HCT116 (cell line): ENCODE measurements at regions not wholly inside any gene's neighbourhood (a gene's known extent, or its start where the extent isn't known, plus 50 kb on each side); places are given as distances from the start of the nearest gene placed in this dataset.

ENCODE experiments used
- ATAC-seq: fragments of 200-7000 bp; cut with Tn5 transposase; 2 replicates; pipeline ENCODE4 v1.9.1; 2020; ENCODE audit warnings: mild to moderate bottlenecking, moderate library complexity
- BruUV-seq: library from RNA; stranded (reverse); fragments of 400-500 nt; replicated peaks from 2 replicates; lab custom pipeline; 2021; lab: Mats Ljungman, UMichigan
- CTCF ChIA-PET: fragments of 300-600 bp; sonication (Branson Sonifier 250); formaldehyde crosslinking; loops from one replicate; lab custom pipeline; 2021; ENCODE audit warnings: antibody characterized with exemption; lab: Charles Lee
- POLR2A ChIA-PET: fragments of 300-600, 350-600 bp; sonication (Branson Sonifier 250); formaldehyde crosslinking; loops from one replicate; lab custom pipeline; 2021; ENCODE audit warnings: antibody characterized with exemption; lab: Charles Lee
- RAD21 ChIA-PET, 2 experiments: fragments of 300-600 bp; sonication (Branson Sonifier 250); formaldehyde crosslinking; loops; one replicate each; lab custom pipeline; 2023; ENCODE audit warnings: low total read pairs in 2 of 2; ENCODE audit not compliant: uncharacterized antibody in 2 of 2, unreplicated experiment in 2 of 2, low non-redundant PET in 1 of 2; lab: Charles Lee
- DNase-seq: peaks from one replicate; pipeline ENCODE4 v3.0.0-alpha.2; 2010; ENCODE audit warnings: low read depth, low spot score
- H2AFZ ChIP-seq: fragments of 200-600 bp; shearing (Covaris generic), sonication (generic); 2 replicates; pipeline ENCODE4 v1.6.1; 2017; ENCODE audit warnings: low read depth, mixed run types, mixed read lengths, antibody characterized with exemption, low read length; ENCODE audit not compliant: poor library complexity, severe bottlenecking
- H3K27ac ChIP-seq: 2 replicates; pipeline ENCODE4 v1.5.1; 2012; ENCODE audit warnings: low read depth, low read length
- H3K27me3 ChIP-seq: fragments of 200-600 bp; sonication (generic); 2 replicates; pipeline ENCODE4 v1.6.1; 2016; ENCODE audit warnings: mixed run types, low read length, mixed read lengths; ENCODE audit not compliant: insufficient read depth
- H3K36me3 ChIP-seq, 2 experiments: fragments of 200-500 bp in 1 of 2; fragments of 200-600 bp in 1 of 2; sonication (Bioruptor generic) in 1 of 2; sonication (generic) in 1 of 2; 2 replicates each; pipeline versions ENCODE4 v1.5.1 to v1.6.1; 2014 to 2016; ENCODE audit warnings: low read length in 2 of 2, inconsistent platforms in 1 of 2, mixed read lengths in 1 of 2, mixed run types in 1 of 2; ENCODE audit not compliant: insufficient read depth in 2 of 2, control insufficient read depth in 1 of 2
- H3K4me1 ChIP-seq, 2 experiments: fragments of 200-600 bp in 1 of 2; sonication (generic) in 1 of 2; 2 replicates each; pipeline versions ENCODE4 v1.5.1 to v1.6.1; 2012 to 2017; ENCODE audit warnings: low read length in 2 of 2, inconsistent platforms in 1 of 2, mild to moderate bottlenecking in 1 of 2, mixed read lengths in 1 of 2, mixed run types in 1 of 2, moderate library complexity in 1 of 2; ENCODE audit not compliant: insufficient read depth in 2 of 2, control insufficient read depth in 1 of 2
- H3K4me2 ChIP-seq: fragments of 200-600 bp; sonication (generic); 2 replicates; pipeline ENCODE4 v1.6.1; 2017; ENCODE audit warnings: mixed run types, low read length, mixed read lengths
- H3K4me3 ChIP-seq, 2 experiments: fragments of 200-600 bp in 1 of 2; sonication (generic) in 1 of 2; replicated peaks in 1 of 2; 2 replicates each; pipeline ENCODE4 v1.5.1; 2011 to 2016; ENCODE audit warnings: low read length in 2 of 2, control low read depth in 1 of 2, low read depth in 1 of 2, mild to moderate bottlenecking in 1 of 2, mixed read lengths in 1 of 2, mixed run types in 1 of 2
- H3K79me2 ChIP-seq: fragments of 200-600 bp; sonication (generic); 2 replicates; pipeline ENCODE4 v1.6.1; 2017; ENCODE audit warnings: mild to moderate bottlenecking, mixed run types, low read length, moderate library complexity, mixed read lengths; ENCODE audit not compliant: insufficient read depth
- H3K9ac ChIP-seq: fragments of 200-600 bp; sonication (generic); 2 replicates; pipeline ENCODE4 v1.6.1; 2016; ENCODE audit warnings: low read length, mixed read lengths
- H3K9me2 ChIP-seq: fragments of 200-600 bp; sonication (generic), shearing (Covaris generic); 2 replicates; pipeline ENCODE4 v1.6.1; 2017; ENCODE audit warnings: mixed run types, mild to moderate bottlenecking, moderate library complexity; ENCODE audit not compliant: insufficient read depth
- H3K9me3 ChIP-seq, 2 experiments: fragments of 200-500 bp in 1 of 2; fragments of 200-600 bp in 1 of 2; sonication (Bioruptor generic) in 1 of 2; sonication (generic) in 1 of 2; 2 replicates each; pipeline ENCODE4 v1.6.1; 2014 to 2017; ENCODE audit warnings: low read length in 2 of 2, mixed read lengths in 2 of 2, inconsistent platforms in 1 of 2, low read depth in 1 of 2, mild to moderate bottlenecking in 1 of 2, mixed run types in 1 of 2, moderate library complexity in 1 of 2; ENCODE audit not compliant: control insufficient read depth in 1 of 2, insufficient read depth in 1 of 2
- H4K20me1 ChIP-seq: fragments of 200-600 bp; sonication (generic), shearing (Covaris generic); 2 replicates; pipeline ENCODE4 v1.6.1; 2017; ENCODE audit warnings: mixed run types, mild to moderate bottlenecking, moderate library complexity; ENCODE audit not compliant: insufficient read depth
- CBX3 ChIP-seq: IDR thresholded peaks from 2 replicates; pipeline ENCODE4 v1.6.1; 2012; ENCODE audit warnings: low read depth
- ELF1 ChIP-seq: IDR thresholded peaks from 2 replicates; pipeline ENCODE4 v1.6.1; 2012; ENCODE audit warnings: low read depth, borderline replicate concordance
- EZH2 ChIP-seq: fragments of 200-600 bp; sonication (generic); IDR thresholded peaks from 2 replicates; pipeline ENCODE4 v1.6.1; 2017; ENCODE audit warnings: antibody characterized with exemption, mixed run types
- EZH2phosphoT487 ChIP-seq: fragments of 200-600 bp; IDR thresholded peaks from 2 replicates; pipeline ENCODE4 v1.6.1; 2018; ENCODE audit warnings: antibody characterized with exemption, borderline replicate concordance
- FOSL1 ChIP-seq: IDR thresholded peaks from 2 replicates; pipeline ENCODE4 v1.6.1; 2012; ENCODE audit warnings: low read depth
- JUND ChIP-seq: IDR thresholded peaks from 2 replicates; pipeline ENCODE4 v1.6.1; 2012
- POLR2AphosphoS5 ChIP-seq: IDR thresholded peaks from 2 replicates; pipeline ENCODE4 v1.6.1; 2011; ENCODE audit warnings: mild to moderate bottlenecking, low read depth, low read length, moderate library complexity
- RAD21 ChIP-seq: IDR thresholded peaks from 2 replicates; pipeline ENCODE4 v1.6.1; 2012; ENCODE audit warnings: low read depth, mild to moderate bottlenecking
- REST ChIP-seq: IDR thresholded peaks from 2 replicates; pipeline ENCODE4 v1.6.1; 2012; ENCODE audit warnings: low read depth
- SIN3A ChIP-seq: IDR thresholded peaks from 2 replicates; pipeline ENCODE4 v1.6.1; 2012; ENCODE audit warnings: low read depth
- SRF ChIP-seq: IDR thresholded peaks from 2 replicates; pipeline ENCODE4 v1.6.1; 2012; ENCODE audit warnings: low read depth
- ZBTB33 ChIP-seq: IDR thresholded peaks from 2 replicates; pipeline ENCODE4 v1.6.1; 2011; ENCODE audit warnings: mild to moderate bottlenecking, low read length, moderate library complexity; ENCODE audit not compliant: insufficient replicate concordance; ENCODE audit errors: extremely low read depth
- ZNF274 ChIP-seq: fragments of 200-500 bp; sonication (Bioruptor generic); IDR thresholded peaks from 2 replicates; pipeline ENCODE4 v1.6.1; 2014; ENCODE audit warnings: mild to moderate bottlenecking, low read depth, low read length, inconsistent platforms
- intact Hi-C: fragments of 100-400 bp; cut with micrococcal nuclease; formaldehyde crosslinking; loops from 2 replicates; pipeline ENCODE4 v1.10.0; 2022
- TF ChIP-seq, protein P1 (sequence below), 3 experiments: fragments of 200-600 bp in 1 of 3; sonication (generic) in 1 of 3; IDR thresholded peaks in 2 of 3; conservative IDR thresholded peaks in 1 of 3; 2 replicates each; pipeline ENCODE4 v1.5.1; 2012 to 2017; ENCODE audit warnings: low read depth in 2 of 3, low read length in 2 of 3, antibody characterized with exemption in 1 of 3, borderline replicate concordance in 1 of 3, control low read depth in 1 of 3, mild to moderate bottlenecking in 1 of 3, mixed read lengths in 1 of 3, mixed run types in 1 of 3, moderate library complexity in 1 of 3; ENCODE audit not compliant: insufficient read depth in 1 of 3

DNA sequence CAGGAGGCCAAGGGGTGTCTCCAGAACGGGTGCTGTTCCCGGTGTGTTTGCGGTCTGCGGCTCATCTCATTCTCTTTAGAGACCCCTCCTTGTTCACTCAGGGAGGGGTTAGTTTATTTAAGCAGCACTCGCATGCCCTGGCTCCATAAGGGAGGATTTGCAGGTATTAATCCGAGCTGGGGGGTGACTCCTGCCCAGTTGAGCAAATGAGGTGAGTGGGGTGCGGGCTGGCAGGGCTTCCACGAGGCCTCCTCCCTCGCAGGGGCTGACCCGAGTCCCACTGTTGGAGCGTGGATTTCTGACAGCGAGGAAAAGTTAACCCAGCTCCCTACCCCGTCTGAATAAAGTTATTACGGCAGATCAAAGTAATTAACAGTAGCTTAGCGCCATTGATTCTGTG lies 371.8 kb upstream of the SALL3 start:
- Histone ChIP-seq H3K9me2 (no peaks in the 10 kb centered on the region), H3K79me2 (no peaks in the 10 kb centered on the region), H3K4me2 (no peak overlapping the region), H3K4me3 (no peak overlapping the region), H3K27ac (no peak overlapping the region), H3K9ac (no peak overlapping the region), H3K9me3 (peaks cover 0 to 3% of the 10 kb centered on the region in 2 experiments; a peak in 2 of 4 replicates), H2AFZ (no peak overlapping the region), H3K36me3 (no peaks in the 10 kb centered on the region), H4K20me1 (no peaks in the 10 kb centered on the region), H3K4me1 (no peaks in the 10 kb centered on the region), H3K27me3 (no peaks in the 10 kb centered on the region)
- TF ChIP-seq POLR2AphosphoS5 (no peak), REST (no peak), JUND (no peak), ELF1 (no peak), SRF (no peak), EZH2 (no peak), ZNF274 (no peak), SIN3A (no peak), ZBTB33 (no peak), FOSL1 (no peak), CBX3 (no peak), RAD21 (no peak), EZH2phosphoT487 (no peak)
- TF ChIP-seq, protein P1, sequence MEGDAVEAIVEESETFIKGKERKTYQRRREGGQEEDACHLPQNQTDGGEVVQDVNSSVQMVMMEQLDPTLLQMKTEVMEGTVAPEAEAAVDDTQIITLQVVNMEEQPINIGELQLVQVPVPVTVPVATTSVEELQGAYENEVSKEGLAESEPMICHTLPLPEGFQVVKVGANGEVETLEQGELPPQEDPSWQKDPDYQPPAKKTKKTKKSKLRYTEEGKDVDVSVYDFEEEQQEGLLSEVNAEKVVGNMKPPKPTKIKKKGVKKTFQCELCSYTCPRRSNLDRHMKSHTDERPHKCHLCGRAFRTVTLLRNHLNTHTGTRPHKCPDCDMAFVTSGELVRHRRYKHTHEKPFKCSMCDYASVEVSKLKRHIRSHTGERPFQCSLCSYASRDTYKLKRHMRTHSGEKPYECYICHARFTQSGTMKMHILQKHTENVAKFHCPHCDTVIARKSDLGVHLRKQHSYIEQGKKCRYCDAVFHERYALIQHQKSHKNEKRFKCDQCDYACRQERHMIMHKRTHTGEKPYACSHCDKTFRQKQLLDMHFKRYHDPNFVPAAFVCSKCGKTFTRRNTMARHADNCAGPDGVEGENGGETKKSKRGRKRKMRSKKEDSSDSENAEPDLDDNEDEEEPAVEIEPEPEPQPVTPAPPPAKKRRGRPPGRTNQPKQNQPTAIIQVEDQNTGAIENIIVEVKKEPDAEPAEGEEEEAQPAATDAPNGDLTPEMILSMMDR (IDR thresholded peaks at IDR 0.05 in 2 of 3, conservative IDR thresholded peaks at IDR 0.05 in 1 of 3; ENCODE audit: borderline replicate concordance in 1 of 3, insufficient read depth in 1 of 3, low read depth in 2 of 3, low read length in 2 of 3), result no peak
- POLR2A ChIA-PET, result no interaction called here
- RAD21 ChIA-PET, result no interaction called here
- CTCF ChIA-PET, result no interaction called here
- no peak for DNase-seq
- no TSS peak for BruUV-seq
- intact Hi-C loops, result no loop called here
- no peak for ATAC-seq
